ENCODE measurements at regions not wholly inside any gene's neighbourhood (a gene's known extent, or its start where the extent isn't known, plus 50 kb on each side); places are given as distances from the start of the nearest gene placed in this dataset.
"Not testable (repeated sequence)": the region's sequence is repeated elsewhere in the genome, so short reads cannot be mapped to it uniquely, and the experiment has no call there.

GRCh38 chr2:208674919-208675318, 268.3 kb downstream of the PTH2R start:
- Histone ChIP-seq H3K9me3 (no peaks in the 10 kb centered on the region), H3K36me3 (no peaks in the 10 kb centered on the region), H3K4me3 (replicated peaks in 1 of 3) (no peak overlapping the region), H3K4me1 (no peaks in the 10 kb centered on the region), H3K27me3 (no peaks in the 10 kb centered on the region), H3K27ac (no peak overlapping the region)
- intact Hi-C loops (cut with DNase I), result no loop called here
- WGBS, 2 donors, result 76 to 79% methylated on average over 2 of the region's 2 CpGs
- TF ChIP-seq CTCF (IDR thresholded peaks at IDR 0.05) (no peak), POLR2A (IDR thresholded peaks at IDR 0.05) (no peak)
- DNase-seq, result no peak

- H3K27me3 ChIP-seq; H3K4me1 ChIP-seq; H3K9me3 ChIP-seq; H3K4me3 ChIP-seq (replicated peaks in 1 of 3); H3K36me3 ChIP-seq; intact Hi-C loops (cut with DNase I); H3K27ac ChIP-seq; DNase-seq: not testable (repeated sequence)
- 90 to 94% methylated on average over 13 of the region's 13 CpGs for WGBS, 2 donors
Measured at GRCh38 chr2:208685929-208686328, 279.3 kb downstream of the PTH2R start.

- H3K4me3 ChIP-seq (replicated peaks in 1 of 3), result no peak overlapping the region
- no peaks in the 10 kb centered on the region for H3K36me3 ChIP-seq
- intact Hi-C loops (cut with DNase I), result no loop called here
- no peaks in the 10 kb centered on the region for H3K27me3 ChIP-seq
- WGBS, 2 donors, result 85 to 95% methylated on average over 1 of the region's 1 CpG
- H3K4me1 ChIP-seq, result no peaks in the 10 kb centered on the region
- no peak for TF ChIP-seq CTCF (IDR thresholded peaks at IDR 0.05)
- TF ChIP-seq POLR2A (IDR thresholded peaks at IDR 0.05), result no peak
- DNase-seq, result no peak
- no peak overlapping the region for H3K27ac ChIP-seq
- H3K9me3 ChIP-seq, result no peaks in the 10 kb centered on the region
Measured at GRCh38 chr2:208686665-208687064, 280.1 kb downstream of the PTH2R start.

GRCh38 chr2:208687720-208688119, 281.1 kb downstream of the PTH2R start:
- intact Hi-C loops (cut with DNase I); H3K4me3 ChIP-seq (replicated peaks in 1 of 3); H3K9me3 ChIP-seq; DNase-seq; H3K27me3 ChIP-seq; H3K4me1 ChIP-seq; H3K36me3 ChIP-seq; H3K27ac ChIP-seq: not testable (repeated sequence)
- WGBS, 2 donors, result 89 to 92% methylated on average over 1 of the region's 1 CpG

- no peaks in the 10 kb centered on the region for H3K9me3 ChIP-seq
- H3K27ac ChIP-seq, result no peak overlapping the region
- no peaks in the 10 kb centered on the region for H3K27me3 ChIP-seq
- no peak overlapping the region for H3K4me3 ChIP-seq (replicated peaks in 1 of 3)
- no peak for DNase-seq
- TF ChIP-seq POLR2A (IDR thresholded peaks at IDR 0.05), result no peak
- no peak for TF ChIP-seq CTCF (IDR thresholded peaks at IDR 0.05)
- H3K4me1 ChIP-seq, result no peaks in the 10 kb centered on the region
- intact Hi-C loops (cut with DNase I), result no loop called here
- no peaks in the 10 kb centered on the region for H3K36me3 ChIP-seq
Measured at GRCh38 chr2:208698114-208698513, 291.5 kb downstream of the PTH2R start.

- H3K4me3 ChIP-seq (replicated peaks in 1 of 3), result no peak overlapping the region
- H3K27ac ChIP-seq, result no peak overlapping the region
- intact Hi-C loops (cut with DNase I), result no loop called here
- 68 to 79% methylated on average over 3 of the region's 3 CpGs for WGBS, 2 donors
- H3K4me1 ChIP-seq, result no peaks in the 10 kb centered on the region
- no peaks in the 10 kb centered on the region for H3K9me3 ChIP-seq
- DNase-seq, result no peak
- no peaks in the 10 kb centered on the region for H3K36me3 ChIP-seq
- no peaks in the 10 kb centered on the region for H3K27me3 ChIP-seq
- no peak for TF ChIP-seq POLR2A (IDR thresholded peaks at IDR 0.05)
- no peak for TF ChIP-seq CTCF (IDR thresholded peaks at IDR 0.05)
Measured at GRCh38 chr2:208708486-208708885, 301.9 kb downstream of the PTH2R start.
